ENCODE measurements at regions not wholly inside any gene's neighbourhood (a gene's known extent, or its start where the extent isn't known, plus 50 kb on each side); places are given as distances from the start of the nearest gene placed in this dataset.

DNA sequence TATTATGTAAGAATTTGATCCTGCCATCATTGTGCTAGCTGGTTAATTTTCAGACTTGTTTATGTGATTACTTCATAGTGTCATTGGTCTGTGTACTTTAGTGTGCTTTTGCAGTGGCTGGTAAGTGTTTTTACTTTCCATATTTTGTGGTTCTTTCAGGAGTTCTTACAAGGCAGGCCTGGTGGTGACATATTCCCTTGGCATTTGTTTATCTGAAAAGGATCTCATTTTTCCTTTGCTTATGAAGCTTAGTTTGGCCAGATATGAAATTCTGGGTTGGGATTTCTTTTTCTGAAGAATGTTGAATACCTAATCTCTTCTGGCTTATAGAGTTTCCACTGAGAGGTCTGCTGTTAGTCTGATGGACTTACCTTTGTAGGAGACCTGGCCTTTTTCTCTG, 72.8 kb upstream of the MC4R start:
- DNase-seq, result no peak

DNA sequence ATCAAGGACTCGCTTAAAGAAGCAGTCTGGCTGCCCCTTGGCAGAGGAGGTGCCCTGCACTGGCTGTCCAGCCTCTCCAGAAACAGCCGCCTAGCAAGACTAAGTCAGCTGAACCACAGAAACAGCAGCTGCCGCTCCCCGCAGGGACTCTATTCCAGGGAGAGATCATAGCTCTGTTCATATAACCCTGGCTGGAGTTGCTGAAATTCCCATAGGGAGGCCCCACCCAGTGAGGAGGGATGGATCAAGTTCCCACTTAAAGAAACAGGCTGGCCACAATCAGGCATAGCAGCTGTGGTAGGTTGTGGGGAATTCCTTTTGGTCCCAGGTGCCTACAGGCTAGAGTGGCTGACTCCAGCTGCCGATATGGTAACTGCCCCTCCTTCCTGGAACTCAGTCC, 74.2 kb upstream of the MC4R start:
- DNase-seq, result no peak

DNA sequence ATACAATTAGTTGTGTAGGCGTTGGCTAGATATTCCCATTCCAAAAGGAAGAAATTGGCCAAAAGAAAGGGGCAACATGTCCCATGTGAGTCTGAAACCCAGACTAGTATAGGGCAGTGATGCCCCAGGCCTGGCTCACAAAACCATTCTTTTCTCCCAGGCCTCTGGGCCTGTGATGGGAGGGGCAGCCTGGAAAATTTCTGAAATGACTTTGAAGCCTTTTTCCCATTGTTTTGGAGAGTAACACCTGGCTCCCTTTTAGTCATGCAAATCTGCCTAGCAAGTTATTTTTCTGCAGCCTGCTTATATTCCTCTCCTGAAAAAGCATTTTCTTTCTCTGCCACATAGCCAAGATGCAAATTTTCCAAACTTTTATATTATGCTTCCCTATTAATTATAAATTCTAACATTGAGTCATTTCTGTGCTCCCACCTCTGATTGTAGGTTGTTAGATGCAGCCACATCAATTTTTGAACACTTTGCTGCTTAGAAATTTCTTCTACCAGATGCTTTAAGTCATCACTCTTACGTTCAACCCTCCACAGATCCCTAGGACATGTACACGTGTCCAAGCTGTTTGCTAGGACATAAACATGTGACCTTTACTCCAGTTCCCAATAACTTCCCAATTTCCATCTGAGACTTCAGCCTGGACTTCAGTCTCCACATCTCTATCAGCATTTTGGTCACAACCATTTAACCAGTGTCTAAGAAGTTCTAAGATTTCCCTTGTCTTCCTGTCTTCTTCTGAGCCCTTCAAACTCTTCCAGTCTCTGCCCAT, 76.1 kb upstream of the MC4R start:
- DNase-seq, result no peak

DNA sequence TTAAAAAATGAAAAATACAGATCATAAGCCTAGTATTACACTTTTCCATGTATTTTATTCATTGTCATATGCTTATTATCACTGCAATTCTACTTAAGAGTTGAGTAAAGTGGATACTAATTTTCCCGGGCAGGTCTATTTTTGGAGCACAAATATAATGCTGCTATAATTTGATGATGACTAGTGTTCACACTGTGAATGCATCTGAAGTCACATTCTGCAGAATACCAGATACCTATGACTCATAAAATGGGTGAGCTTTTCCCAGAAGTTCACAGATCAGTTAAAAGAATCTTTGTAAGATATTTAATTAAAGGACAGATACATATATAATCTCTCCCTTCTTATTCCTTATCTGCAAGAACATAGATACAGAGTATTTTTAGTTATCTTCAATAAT, 79.8 kb upstream of the MC4R start:
- DNase-seq, result no peak

DNA sequence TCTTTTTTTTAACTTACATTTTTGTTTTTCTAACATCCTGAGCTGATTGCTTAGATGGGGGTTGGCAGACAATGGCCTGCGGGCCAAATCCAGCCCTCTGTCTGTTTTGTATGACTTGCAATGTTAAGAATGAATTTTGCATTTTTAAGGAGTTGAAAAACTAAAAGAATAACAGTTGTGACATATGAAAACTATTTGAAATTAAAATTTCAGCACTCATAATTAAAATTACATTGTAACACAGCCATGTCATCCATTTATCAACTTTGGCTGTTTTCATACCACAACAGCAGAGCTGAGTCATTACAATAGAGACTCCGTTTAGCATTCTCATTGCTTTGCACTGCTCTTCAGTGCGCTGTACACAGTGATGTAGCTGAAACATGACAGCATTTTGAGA, 94.1 kb upstream of the MC4R start:
- no peak for DNase-seq

DNA sequence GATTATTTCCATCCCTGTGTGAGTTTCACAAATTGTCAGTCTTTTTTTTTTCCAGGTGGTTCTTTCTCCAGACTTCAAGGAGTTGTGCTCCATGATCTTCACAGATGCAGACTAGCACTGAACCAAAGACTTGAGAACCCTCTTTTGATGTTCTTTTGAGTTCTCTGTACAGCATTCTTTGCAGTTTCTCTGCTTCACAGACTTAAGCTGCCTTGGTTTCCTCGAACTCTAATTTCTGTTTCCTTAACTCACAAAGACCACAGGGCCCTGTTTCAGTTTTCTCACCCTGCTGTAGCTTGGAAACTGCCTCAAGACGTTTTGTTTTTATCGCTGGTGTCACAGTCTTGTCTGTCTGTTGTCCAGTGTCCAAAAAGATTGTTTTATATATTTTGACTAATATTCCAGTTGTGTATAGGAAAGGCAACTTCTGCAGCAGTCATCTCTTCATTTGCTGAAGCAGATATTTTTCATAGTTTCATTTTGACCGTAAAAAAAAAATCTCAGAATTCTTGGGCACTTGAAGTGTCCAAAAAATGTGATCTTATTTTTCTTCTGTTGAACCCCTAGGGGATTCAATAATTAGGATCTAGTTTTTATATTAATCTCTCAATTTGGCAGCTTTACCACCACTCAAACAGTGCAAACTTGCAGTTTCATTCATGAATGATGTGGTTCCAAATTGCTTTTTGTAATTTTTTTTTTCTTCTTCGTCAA, 97.0 kb upstream of the MC4R start:
- DNase-seq, result no peak

DNA sequence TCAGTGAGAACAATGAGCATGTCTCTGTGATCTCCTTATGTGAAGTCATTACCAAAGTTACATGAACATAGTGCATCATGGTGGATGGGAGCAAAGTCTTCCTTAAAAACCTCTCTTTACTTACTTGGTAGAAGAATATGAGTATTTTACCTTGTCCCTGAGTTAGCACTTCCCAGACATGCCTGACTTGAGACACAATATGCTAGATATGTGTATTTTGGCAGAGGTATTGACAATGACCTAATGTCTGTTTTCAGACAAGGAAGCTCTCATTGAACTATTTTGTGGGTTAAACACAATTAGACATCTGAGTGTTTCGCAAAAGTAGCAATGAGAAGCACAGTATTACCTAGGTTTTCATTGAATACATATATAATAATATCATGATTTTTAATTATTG, 99.1 kb upstream of the MC4R start:
- no peak for DNase-seq

DNA sequence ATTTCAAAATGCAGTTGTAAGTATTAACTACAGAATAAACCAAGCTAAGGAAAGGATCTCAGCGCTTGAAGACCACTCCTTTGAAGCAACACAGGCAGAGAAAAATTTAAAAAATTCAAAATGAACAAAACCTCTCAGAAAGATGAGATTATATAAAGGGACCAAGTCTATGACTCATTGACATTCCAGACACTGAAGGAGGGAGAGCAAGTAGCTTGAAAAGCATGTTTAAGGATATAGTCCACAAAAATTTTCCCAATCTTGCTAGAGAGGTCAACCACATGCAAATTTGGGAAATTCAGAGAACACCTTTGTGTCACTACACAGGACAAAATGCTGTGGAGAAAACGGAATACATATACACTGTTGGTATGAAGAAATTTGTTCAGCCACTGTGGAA, 112.6 kb upstream of the MC4R start:
- DNase-seq, result no peak

DNA sequence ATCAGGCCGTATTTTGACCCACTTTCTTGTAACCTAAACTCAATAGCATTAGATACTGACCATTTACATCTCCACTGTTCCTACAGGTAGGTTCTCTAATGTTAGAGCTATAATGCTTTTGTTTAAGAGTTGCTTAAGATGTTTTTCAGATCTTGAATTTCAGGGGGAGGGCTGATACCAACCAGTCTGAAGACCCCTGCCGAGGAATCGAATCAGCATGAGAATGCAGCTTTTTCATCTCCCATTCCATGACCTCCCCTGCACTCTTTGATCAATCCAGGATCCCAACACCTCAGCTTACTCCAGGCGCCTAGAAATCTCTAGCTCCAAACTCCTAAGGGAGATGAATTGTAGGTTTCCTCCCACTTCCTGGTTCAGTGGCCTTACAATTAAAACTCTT, 120.5 kb upstream of the MC4R start:
- DNase-seq, result no peak

DNA sequence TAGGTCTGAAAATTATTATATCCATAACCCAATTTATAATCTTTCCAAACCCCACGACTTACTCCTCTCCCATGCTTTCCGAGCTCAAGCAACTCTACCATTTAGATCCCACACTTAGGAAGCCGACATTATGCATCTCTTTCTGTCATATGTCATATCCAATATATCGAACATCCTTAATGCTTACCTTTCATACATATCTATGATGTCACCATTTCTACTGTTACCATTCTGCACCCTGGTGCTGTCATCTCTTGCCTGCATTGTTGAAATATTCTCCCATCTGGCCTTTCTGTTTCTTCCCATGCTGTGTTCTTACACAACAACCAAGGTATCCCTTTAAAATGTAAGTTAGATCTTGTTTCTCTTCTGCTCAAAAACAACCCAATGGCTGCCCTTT, 127.1 kb upstream of the MC4R start:
- no peak for DNase-seq

DNA sequence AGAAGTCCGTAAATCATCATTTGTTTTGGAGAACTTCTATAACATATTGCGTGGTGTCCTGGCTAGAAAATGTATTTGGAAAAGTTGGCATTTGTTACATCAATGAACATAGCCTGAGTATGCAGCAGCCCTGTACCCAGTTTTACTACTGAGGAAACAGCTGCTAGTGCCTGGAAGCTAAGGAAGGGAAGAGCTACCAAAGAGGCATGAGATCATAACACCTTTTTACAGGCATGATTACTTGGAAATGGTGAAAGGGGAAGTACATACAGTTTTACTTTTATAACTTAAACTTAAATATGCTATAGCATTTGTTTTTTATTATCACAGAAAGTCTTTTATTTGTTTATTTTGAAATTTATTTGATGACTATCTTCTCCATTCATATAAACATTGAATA, 128.4 kb upstream of the MC4R start:
- no peak for DNase-seq

DNA sequence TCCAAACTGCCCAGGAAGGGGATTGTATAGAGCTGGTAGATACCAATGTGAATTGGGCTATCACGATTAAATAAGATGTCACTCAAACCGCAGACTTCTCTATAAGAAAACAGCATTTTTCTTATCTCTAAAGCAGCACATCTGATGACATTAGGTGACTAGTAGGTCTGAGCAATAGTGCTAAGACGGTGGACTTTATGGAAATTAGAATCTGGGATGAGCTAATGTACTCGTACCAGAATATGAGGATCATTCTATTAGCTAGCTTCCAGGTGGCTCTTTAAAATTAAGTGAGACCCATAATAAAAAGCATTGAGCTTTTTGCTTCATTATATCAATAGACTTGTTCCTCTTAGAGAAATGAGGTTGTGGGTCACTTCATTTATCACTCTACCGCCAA, 130.0 kb upstream of the MC4R start:
- DNase-seq, result no peak

DNA sequence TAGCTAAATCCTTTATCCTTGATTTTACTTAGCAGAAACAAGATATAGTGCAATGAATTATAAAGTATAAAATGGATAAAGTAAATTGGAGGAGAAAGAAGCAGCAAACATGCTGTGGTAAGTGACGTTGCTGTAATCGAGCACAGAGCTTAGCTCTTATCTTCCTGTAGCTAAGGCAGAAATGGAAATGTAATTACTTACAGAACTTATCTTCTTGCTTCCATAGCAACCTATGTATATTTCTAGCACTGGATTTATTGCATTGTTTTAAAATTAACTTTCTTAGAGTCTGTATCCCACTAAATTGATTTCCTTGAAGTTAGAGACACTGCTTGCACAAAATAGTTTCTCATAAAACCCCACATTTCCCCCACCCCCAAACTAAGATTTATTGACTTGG, 130.6 kb upstream of the MC4R start:
- no peak for DNase-seq

DNA sequence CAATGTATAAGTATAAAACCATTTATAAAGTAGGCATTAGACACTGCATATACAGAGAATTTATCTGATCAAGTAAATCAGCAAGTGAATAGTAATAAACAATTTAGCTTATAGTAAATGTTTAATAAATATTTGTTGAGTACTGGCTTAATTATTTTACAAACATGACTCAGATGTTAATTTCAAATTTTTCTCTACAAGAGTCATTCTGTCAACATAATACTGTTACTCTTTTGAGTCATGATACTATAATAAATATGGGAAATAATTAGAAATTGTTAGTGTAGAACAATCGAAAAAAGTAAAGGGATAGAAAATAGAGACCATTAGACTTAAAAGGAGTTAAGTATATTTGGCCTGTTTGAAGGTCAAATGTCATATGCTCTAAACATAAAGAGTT, 133.6 kb upstream of the MC4R start:
- DNase-seq, result no peak

DNA sequence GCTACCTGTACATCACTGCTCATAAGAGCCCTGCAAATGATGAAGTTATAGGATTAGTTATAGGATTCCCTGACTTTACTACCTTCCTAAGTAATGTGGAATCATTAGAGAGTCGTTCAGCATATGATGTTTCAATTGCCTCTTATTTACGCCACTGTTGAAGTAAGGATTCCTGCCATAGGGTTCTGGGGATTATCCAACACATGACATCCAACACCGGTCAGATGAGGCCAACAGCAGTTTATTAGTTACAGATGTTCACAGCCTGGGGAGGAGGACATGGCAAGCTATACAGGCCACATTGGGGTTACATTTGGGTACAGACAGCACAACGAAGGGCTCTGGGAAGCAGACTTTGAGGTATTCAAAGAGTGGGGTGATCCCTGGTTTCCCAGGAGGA, 134.1 kb upstream of the MC4R start:
- no peak for DNase-seq

DNA sequence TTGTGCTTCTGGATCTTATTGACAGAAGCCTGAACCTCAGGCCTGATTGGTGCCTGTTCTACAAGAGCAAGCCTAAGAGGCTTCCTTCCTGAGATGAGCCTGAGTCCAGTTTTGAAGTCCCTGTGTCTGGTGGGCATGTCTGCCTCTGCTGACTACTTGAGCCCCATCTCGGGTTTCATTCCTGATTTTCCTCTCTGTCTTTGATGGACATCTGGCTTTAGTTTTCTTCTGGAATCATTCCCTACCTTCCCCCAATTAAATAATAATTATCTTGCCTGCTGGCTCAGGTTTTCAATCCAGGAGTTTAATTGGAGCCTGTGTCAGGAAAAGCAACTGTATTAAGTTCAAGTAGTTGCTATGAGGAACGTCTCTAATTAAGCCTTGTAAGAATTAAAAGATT, 135.5 kb upstream of the MC4R start:
- no peak for DNase-seq

DNA sequence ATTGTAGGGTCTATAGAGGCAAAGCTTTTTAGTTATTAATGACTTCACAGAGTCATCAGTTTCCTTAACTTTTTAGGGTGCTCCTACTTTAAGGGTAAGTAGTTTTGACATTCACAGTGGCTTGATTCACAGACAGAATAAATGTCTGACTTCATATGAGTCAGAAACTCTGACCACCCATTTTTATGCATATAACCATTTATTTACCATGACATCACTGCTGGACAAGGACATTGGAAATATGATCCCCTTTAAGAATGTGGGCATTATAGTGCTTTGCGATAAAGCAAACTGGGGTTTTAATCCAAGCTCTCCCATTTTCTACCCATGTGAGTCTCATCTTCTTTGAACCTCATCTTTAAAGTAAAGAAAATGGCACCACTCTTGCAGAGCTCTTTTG, 162.0 kb upstream of the MC4R start:
- DNase-seq, result no peak

DNA sequence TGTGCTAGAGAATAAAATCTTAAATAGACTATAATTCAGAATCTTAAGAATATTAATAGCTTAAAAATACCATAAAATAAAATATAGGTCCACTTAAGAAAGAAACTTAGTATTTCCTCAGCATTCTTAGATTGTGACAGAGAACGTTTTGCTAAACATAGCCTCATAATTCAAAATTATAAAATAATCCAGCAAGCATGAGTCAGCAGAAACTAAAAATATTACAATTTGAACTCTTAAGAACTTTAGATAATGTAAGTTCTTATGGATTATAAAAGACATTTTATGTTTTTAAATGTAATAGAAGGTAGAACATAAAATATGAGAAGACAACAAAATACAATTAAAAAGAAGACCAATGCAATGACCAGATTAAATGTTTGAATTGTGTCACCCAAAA, 164.5 kb upstream of the MC4R start:
- no peak for DNase-seq

DNA sequence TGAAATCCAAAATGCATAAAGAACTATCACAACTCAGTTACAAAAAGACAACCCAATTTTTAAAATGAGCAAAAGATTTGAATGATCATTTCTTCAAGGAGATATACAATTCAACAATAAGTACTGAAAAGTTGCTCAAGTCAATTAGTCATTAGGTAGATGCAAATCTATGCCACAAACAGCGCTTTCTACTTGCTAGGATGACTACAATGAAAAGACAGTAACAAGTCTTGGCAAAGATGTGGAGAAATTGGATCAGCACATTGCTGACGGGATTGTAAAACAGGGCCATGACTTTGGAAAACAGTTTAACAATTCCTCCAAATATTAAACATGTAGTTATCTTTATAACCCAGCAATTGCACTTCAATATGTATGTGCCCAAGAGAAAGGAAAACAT, 166.3 kb upstream of the MC4R start:
- DNase-seq, result no peak

DNA sequence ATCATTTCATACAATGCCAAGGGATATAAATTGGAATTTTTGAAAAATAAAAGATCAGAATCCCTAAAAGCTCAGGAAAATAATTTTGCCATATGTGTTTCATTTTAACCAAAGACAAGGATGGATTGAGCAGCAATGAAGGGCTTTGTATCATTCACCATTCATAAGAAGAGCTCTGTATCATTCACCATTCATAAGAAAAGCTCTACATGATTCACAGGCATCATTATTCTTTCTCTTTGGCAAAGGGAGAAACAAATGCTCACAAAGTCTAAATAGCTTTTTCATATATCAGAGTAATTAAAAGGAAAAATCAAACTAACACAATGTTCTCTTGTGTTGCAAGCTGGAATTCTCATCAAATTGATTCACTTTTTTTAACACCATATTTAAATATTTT, 169.1 kb upstream of the MC4R start:
- DNase-seq, result no peak

DNA sequence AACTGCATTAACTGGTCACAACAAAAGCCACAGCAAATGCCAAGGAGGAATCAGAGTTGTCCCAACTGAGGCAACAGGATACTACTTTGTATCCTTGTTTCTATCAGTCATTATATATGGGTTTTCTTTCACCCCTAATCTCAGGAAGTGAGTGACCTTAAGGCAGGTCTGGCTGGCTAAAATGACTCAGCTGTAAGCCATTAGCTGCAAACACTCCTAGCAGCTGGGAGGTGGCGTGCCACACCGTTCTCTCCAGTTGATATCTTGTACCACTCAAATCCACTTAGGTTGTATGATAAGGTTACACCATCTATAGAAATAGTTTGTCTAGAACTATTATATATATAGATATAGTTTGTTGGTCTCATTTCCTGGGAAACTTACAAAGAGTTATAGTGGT, 171.1 kb upstream of the MC4R start:
- DNase-seq, result no peak

DNA sequence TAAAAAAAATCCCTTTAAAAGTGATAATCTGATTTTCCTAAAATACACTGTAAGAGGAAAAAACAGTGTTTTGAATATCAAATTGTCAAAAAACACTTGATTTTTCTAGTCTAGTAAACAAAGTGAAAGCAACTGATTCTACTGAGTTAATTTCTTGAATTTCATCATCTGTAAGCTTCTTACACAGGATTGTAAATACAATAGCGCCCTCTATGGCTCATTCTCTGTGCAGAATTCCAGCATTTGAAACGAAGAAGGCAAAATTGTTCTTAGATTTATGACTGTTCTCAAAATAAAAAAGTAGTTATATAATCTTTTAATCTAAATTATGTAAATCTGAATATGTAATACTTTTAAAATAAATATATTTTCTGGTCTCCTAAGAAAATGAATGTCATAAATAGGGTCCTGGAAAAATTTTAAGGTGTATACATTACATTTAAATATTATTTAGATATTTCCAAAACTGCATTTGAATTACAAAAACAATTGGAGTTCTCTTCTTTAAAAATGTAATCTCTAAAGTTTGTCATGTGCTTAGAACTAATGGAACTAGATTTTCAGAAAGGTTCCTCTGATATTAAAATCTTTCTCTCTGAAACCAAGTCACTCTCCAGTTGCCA, 176.9 kb upstream of the MC4R start:
- peak; percentile 67 for DNase-seq

DNA sequence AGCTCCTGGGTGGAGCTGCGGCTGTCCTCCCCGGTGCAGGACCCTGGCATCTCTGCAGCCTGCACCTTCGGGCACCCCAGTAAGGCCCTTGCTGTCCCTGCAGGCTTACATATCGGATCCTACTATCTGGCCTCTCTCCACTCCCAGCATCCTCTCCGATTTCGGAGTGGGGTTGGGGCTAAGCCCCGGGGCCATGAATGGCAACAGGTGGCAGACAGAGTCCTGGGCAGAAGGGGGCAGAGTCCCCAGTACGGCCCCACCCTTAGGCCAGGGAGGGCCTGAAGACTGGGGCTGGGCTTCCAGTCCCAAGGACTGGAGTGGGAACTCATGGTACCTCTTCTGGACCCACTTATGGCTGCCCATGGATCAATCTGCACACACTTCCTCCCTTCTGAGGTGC, 180.4 kb upstream of the MC4R start:
- no peak for DNase-seq

DNA sequence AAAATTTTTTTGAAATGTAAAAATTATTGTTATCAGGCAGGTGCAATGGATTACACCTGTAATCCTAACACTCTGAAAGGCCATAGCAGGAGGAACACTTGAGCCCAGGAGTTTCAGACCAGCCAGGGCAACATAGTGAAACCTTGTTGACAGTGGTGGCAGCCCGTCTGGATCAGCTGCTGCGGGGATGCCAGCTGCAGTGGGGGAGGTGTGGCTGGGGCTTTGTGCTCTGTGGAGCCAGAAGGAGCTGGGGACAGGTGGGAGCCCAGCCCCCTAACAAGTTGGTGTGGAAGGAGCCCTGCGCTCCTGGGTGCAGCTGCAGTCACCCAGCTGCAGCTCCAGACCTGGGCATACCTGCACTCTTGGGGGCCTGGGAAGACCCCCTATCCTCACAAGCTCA, 182.4 kb upstream of the MC4R start:
- no peak for DNase-seq

DNA sequence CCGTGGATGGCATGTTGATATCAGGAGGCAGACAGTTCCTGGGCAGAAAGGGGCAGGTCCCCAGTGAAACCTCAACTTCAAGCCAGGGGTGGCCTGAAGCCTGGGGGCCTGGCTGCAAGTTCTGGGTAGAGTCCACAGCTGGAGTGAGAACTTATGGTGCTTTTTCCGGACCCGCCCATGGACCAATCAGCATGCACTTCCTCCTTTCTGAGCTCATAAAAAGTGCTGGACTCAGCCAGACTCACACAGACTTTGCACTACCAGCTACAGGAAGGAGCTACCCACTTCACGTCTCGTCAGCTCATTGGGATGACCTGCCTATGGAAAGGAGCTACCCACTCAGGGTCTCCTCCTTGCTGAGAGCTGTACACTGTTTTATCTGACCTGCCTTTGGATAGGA, 183.1 kb upstream of the MC4R start:
- no peak for DNase-seq
